ENCODE measurements at regions not wholly inside any gene's neighbourhood (a gene's known extent, or its start where the extent isn't known, plus 50 kb on each side); places are given as distances from the start of the nearest gene placed in this dataset.

GRCh38 chr2:39608263-39608575 is 57.5 kb upstream of the TMEM178A start:
- TF ChIP-seq EZH2phosphoT487 (IDR thresholded peaks at IDR 0.05; ENCODE audit: low read length) = no peak
- TF ChIP-seq CTCF (IDR thresholded peaks at IDR 0.05; ENCODE audit: low read length) = no peak
